ENCODE measurements at regions not wholly inside any gene's neighbourhood (a gene's known extent, or its start where the extent isn't known, plus 50 kb on each side); places are given as distances from the start of the nearest gene placed in this dataset.

DNA sequence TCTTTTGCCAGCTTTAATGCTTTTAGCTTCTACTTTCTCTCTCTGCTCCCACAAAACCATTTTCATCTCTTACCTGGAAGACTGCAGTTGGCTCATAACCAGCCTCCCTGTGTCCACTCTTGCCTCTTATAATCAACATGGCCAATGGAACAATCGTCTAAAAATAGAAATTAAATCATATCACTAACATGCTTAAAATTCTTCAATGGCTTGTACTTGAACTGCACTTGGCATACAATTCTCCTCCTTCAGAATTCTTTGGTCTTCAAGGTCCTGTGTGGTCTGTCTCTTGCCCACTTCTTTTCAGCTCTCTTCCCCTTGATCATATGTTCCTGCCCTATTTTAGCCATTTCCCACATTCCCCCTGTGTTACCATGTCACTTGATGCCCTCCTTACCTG is 342.2 kb downstream of the ATP23 start (continued):
- TF ChIP-seq, protein P1, sequence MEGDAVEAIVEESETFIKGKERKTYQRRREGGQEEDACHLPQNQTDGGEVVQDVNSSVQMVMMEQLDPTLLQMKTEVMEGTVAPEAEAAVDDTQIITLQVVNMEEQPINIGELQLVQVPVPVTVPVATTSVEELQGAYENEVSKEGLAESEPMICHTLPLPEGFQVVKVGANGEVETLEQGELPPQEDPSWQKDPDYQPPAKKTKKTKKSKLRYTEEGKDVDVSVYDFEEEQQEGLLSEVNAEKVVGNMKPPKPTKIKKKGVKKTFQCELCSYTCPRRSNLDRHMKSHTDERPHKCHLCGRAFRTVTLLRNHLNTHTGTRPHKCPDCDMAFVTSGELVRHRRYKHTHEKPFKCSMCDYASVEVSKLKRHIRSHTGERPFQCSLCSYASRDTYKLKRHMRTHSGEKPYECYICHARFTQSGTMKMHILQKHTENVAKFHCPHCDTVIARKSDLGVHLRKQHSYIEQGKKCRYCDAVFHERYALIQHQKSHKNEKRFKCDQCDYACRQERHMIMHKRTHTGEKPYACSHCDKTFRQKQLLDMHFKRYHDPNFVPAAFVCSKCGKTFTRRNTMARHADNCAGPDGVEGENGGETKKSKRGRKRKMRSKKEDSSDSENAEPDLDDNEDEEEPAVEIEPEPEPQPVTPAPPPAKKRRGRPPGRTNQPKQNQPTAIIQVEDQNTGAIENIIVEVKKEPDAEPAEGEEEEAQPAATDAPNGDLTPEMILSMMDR (IDR thresholded peaks at IDR 0.05 in 2 of 3, conservative IDR thresholded peaks at IDR 0.05 in 1 of 3; ENCODE audit: borderline replicate concordance in 1 of 3, insufficient read depth in 1 of 3, low read depth in 2 of 3, low read length in 2 of 3): no peak

GRCh38 chr12:58285551-58285950 is 344.2 kb downstream of the ATP23 start:
- Histone ChIP-seq H3K4me1 (ENCODE audit: control insufficient read depth in 1 of 2, insufficient read depth in 2 of 2, low read length in 2 of 2) (no peaks in the 10 kb centered on the region), H3K9ac (ENCODE audit: low read length) (no peak overlapping the region), H3K4me2 (ENCODE audit: low read length) (no peak overlapping the region), H3K27me3 (ENCODE audit: insufficient read depth, low read length) (no peaks in the 10 kb centered on the region), H3K36me3 (ENCODE audit: control insufficient read depth in 1 of 2, insufficient read depth in 2 of 2, low read length in 2 of 2) (no peaks in the 10 kb centered on the region), H3K79me2 (ENCODE audit: insufficient read depth, low read length) (no peaks in the 10 kb centered on the region), H3K9me3 (ENCODE audit: control insufficient read depth in 1 of 2, insufficient read depth in 1 of 2, low read depth in 1 of 2, low read length in 2 of 2) (no peaks in the 10 kb centered on the region), H3K9me2 (ENCODE audit: insufficient read depth) (no peaks in the 10 kb centered on the region), H3K4me3 (replicated peaks in 1 of 2; ENCODE audit: low read depth in 1 of 2, low read length in 2 of 2) (no peak overlapping the region), H2AFZ (ENCODE audit: low read depth, low read length, poor library complexity, severe bottlenecking) (no peak overlapping the region), H4K20me1 (ENCODE audit: insufficient read depth) (no peaks in the 10 kb centered on the region), H3K27ac (ENCODE audit: low read depth, low read length) (no peak overlapping the region)
- no peak for DNase-seq (ENCODE audit: low read depth, low spot score)
- ATAC-seq: no peak
- BruUV-seq (replicated peaks): no TSS peak
- intact Hi-C loops (cut with micrococcal nuclease): no loop called here
- RAD21 ChIA-PET (ENCODE audit: low non-redundant PET in 1 of 2, low total read pairs in 2 of 2, uncharacterized antibody in 2 of 2, unreplicated experiment in 2 of 2): no interaction called here
- TF ChIP-seq SIN3A (IDR thresholded peaks at IDR 0.05; ENCODE audit: low read depth) (no peak), ELF1 (IDR thresholded peaks at IDR 0.05; ENCODE audit: borderline replicate concordance, low read depth) (no peak), CEBPB (IDR thresholded peaks at IDR 0.05; ENCODE audit: low read depth) (no peak), SP1 (IDR thresholded peaks at IDR 0.05; ENCODE audit: low read depth) (no peak), ZNF274 (IDR thresholded peaks at IDR 0.05; ENCODE audit: low read depth, low read length) (no peak), JUND (IDR thresholded peaks at IDR 0.05) (no peak), REST (IDR thresholded peaks at IDR 0.05; ENCODE audit: low read depth) (no peak), SRF (IDR thresholded peaks at IDR 0.05; ENCODE audit: low read depth) (no peak)
- TF ChIP-seq, protein P1 (IDR thresholded peaks at IDR 0.05 in 2 of 3, conservative IDR thresholded peaks at IDR 0.05 in 1 of 3; ENCODE audit: borderline replicate concordance in 1 of 3, insufficient read depth in 1 of 3, low read depth in 2 of 3, low read length in 2 of 3): no peak
- CTCF ChIA-PET: no interaction called here
- POLR2A ChIA-PET: no interaction called here
